Adrenal gland (tissue), 5 donors: ENCODE measurements at regions not wholly inside any gene's neighbourhood (a gene's known extent, or its start where the extent isn't known, plus 50 kb on each side); places are given as distances from the start of the nearest gene placed in this dataset.

ENCODE experiments used
- CTCF ChIP-seq, 6 experiments: fragments of 450-650 bp in 4 of 6; fragments of 200-600 bp in 2 of 6; sonication (generic) in 1 of 6; IDR thresholded peaks; 1 replicate in 5 of 6; 2 replicates in 1 of 6; pipeline versions ENCODE4 v1.5.1 to v1.8.0; 2016 to 2021; ENCODE audit warnings: antibody characterized with exemption in 6 of 6, mild to moderate bottlenecking in 2 of 6, moderate library complexity in 1 of 6
- POLR2A ChIP-seq, 2 donors: fragments of 450-650 bp; IDR thresholded peaks; one replicate each; pipeline ENCODE4 v1.6.1; 2017; ENCODE audit warnings: antibody characterized with exemption in 2 of 2, mild to moderate bottlenecking in 2 of 2, moderate library complexity in 1 of 2
- donor health status: DM: no; HTN: no; CAD: no.

GRCh38 chr5:103498800-103499551 lies 63.6 kb downstream of the NUDT12 start:
- no peak for TF ChIP-seq CTCF (IDR thresholded peaks at IDR 0.05)
- no peak for TF ChIP-seq POLR2A (IDR thresholded peaks at IDR 0.05)
